Activated naive CD4-positive, alpha-beta T cell treated with anti-CD3 and anti-CD28 coated beads, Interleukin-2, amount 50 U/mL, for 72 hours (primary cell): ENCODE measurements at regions not wholly inside any gene's neighbourhood (a gene's known extent, or its start where the extent isn't known, plus 50 kb on each side); places are given as distances from the start of the nearest gene placed in this dataset.

Experiments used
- ATAC-seq, 2 donors: fragments of 150-1000 bp; cut with Tn5 transposase; 2 replicates each; pipeline ENCODE4 v1.10.0; 2021; ENCODE audit warnings: mild to moderate bottlenecking in 2 of 2, moderate library complexity in 2 of 2
- DNase-seq, 2 donors: peaks; one replicate each; pipeline ENCODE4 v3.0.0; 2021 to 2022; ENCODE audit warnings: low spot score in 2 of 2
- H3K27ac Mint-ChIP-seq, 2 donors: one replicate each; pipeline ENCODE4 v1.8.0; 2022; ENCODE audit warnings: mild to moderate bottlenecking in 2 of 2, mixed read lengths in 2 of 2
- H3K36me3 Mint-ChIP-seq, 2 donors: one replicate each; pipeline ENCODE4 v1.8.0; 2022; ENCODE audit warnings: mixed read lengths in 2 of 2
- H3K9me3 Mint-ChIP-seq, 2 donors: one replicate each; pipeline ENCODE4 v1.8.0; 2022; ENCODE audit warnings: mixed read lengths in 2 of 2

DNA sequence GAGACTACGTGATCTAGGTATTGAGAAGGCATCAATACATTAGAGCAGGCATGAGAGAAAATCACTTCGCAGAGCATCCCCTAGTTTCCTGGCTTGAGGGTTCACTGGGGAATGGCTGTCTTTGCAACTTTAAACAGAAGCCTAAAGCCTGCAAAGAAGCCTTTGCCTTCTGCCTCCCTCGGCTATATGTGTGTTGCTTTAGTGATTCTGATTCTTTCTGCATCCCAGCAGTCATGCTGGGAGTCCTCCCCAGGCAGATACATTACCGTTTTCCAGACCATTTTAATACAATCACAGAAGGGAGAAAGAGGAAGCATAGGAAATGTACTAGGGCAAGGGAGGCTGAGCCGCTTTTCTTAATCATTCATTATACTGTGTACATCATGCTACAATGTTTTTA lies 773.2 kb upstream of the LRRC4C start:
- DNase-seq (no peak), ATAC-seq (no peak)
- no peak overlapping the region for H3K27ac Mint-ChIP-seq
- peaks cover 10 to 13% of the 10 kb centered on the region in 2 donors for H3K9me3 Mint-ChIP-seq
- no peaks in the 10 kb centered on the region for H3K36me3 Mint-ChIP-seq

- DNase-seq (no peak), ATAC-seq (no peak)
- Mint-ChIP-seq H3K27ac (no peak overlapping the region), H3K36me3 (no peaks in the 10 kb centered on the region), H3K9me3 (peaks cover 13 to 14% of the 10 kb centered on the region in 2 donors)
Measured at GRCh38 chr11:42234451-42234951, 775.0 kb upstream of the LRRC4C start.

GRCh38 chr11:42237701-42238235 lies 778.3 kb upstream of the LRRC4C start:
- no peak for ATAC-seq
- H3K9me3 Mint-ChIP-seq, result peaks cover 4 to 14% of the 10 kb centered on the region in 2 donors

DNA sequence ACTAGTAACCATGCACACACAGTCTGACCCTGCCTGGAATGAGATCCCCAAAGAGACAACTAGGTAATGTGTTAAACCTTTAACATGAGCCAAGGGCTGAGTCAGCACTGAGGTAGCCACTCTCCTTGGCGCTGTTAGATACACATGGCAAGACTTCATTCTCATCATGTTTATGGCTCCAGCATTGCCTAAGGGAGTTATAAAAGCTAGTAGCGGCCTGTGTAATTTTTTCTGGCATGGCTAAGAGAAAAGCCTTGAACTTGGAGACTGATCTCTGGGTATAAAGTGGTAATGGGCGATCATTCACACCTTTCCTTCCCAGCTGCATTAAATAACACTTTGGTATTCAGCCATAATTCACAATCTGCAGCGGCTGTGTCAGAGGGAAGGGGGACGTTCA lies 779.7 kb upstream of the LRRC4C start:
- DNase-seq (no peak), ATAC-seq (no peak)
- Mint-ChIP-seq H3K9me3 (peaks cover 4 to 14% of the 10 kb centered on the region in 2 donors), H3K27ac (no peak overlapping the region), H3K36me3 (no peaks in the 10 kb centered on the region)

More at GRCh38 chr11:42237701-42238235, 778.3 kb upstream of the LRRC4C start:
- Mint-ChIP-seq H3K36me3 (no peaks in the 10 kb centered on the region), H3K27ac (no peak overlapping the region)
- no peak for DNase-seq

GRCh38 chr11:42243385-42243784 lies 783.9 kb upstream of the LRRC4C start:
- no peak overlapping the region for H3K27ac Mint-ChIP-seq
- peaks cover 4 to 9% of the 10 kb centered on the region in 2 donors for H3K9me3 Mint-ChIP-seq
- DNase-seq, result no peak
- no peaks in the 10 kb centered on the region for H3K36me3 Mint-ChIP-seq
- no peak for ATAC-seq

GRCh38 chr11:42244376-42244775 lies 784.9 kb upstream of the LRRC4C start:
- H3K27ac Mint-ChIP-seq, result no peak overlapping the region
- peaks cover 4% of the 10 kb centered on the region in 2 donors for H3K9me3 Mint-ChIP-seq
- no peak for DNase-seq
- no peaks in the 10 kb centered on the region for H3K36me3 Mint-ChIP-seq
- ATAC-seq, result no peak

DNA sequence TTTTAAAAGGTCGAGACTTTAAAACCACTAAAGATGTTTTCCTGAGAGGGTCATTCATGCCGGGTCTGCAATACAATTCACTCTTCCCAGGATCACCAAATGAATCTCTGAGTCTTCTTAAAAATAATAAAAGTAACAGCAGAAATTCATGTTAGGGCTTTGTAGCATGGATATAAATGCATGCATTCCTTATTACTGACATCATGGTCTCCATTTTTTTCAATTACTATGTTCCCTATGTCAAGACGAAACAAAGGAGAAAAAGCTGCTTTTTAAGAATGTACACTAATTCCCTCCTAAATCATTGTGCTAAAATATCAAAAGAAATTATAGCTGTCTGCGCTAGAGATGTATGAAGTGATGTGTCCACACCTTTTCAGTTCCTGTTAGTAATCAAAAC lies 789.9 kb upstream of the LRRC4C start:
- DNase-seq (no peak), ATAC-seq (no peak)
- Mint-ChIP-seq H3K27ac (no peak overlapping the region), H3K36me3 (no peaks in the 10 kb centered on the region), H3K9me3 (peaks cover 0 to 4% of the 10 kb centered on the region in 2 donors)

- no peaks in the 10 kb centered on the region for H3K36me3 Mint-ChIP-seq
- no peak overlapping the region for H3K27ac Mint-ChIP-seq
- ATAC-seq (no peak), DNase-seq (no peak)
- H3K9me3 Mint-ChIP-seq, result peaks cover 0 to 4% of the 10 kb centered on the region in 2 donors
Measured at GRCh38 chr11:42249956-42250355, 790.5 kb upstream of the LRRC4C start.

DNA sequence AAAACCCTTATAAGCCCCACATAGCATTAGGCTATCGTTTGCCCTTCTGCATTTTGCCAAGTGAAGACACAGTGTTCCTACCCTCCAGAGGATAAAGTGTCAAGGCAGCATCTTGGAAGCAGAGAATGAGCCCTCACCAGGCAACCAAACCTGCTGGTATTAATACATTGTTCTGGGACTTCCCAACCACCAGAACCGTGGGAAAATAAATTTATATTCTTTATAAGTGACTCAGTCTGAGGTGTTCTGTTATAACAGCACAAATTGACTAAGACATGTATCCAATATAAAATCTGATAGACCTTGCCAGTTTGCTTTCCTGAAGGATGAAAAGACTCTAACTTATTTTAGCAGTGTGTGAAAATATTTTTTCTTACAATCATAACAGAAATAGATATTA lies 792.5 kb upstream of the LRRC4C start:
- H3K36me3 Mint-ChIP-seq, result no peaks in the 10 kb centered on the region
- ATAC-seq, result no peak
- peaks cover 4 to 9% of the 10 kb centered on the region in 2 donors for H3K9me3 Mint-ChIP-seq
- no peak for DNase-seq
- no peak overlapping the region for H3K27ac Mint-ChIP-seq

- DNase-seq, result no peak
- no peak for ATAC-seq
- H3K9me3 Mint-ChIP-seq, result peaks cover 8 to 12% of the 10 kb centered on the region in 2 donors
- H3K27ac Mint-ChIP-seq, result no peak overlapping the region
- H3K36me3 Mint-ChIP-seq, result no peaks in the 10 kb centered on the region
Measured at GRCh38 chr11:42253156-42253555, 793.7 kb upstream of the LRRC4C start.

DNA sequence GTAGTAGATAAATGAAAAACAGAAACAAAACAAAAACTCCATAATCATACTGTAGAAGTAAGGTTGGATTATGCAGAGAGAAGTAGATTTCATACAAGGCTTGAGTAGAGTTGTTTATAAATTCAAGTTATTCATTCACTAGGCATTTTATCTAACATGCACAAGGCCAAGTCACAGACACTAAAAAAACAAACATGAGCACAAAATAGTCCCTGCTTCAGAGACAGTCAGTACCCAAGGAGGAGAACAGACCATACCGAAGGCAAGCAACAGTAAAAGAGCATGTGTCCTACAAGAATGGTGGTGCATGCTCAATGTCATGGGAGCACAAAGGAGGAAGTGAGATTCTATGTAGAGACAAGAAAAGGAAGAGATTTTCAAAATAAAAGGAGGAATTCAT lies 796.5 kb upstream of the LRRC4C start:
- H3K9me3 Mint-ChIP-seq, result peaks cover 13 to 25% of the 10 kb centered on the region in 2 donors
- H3K27ac Mint-ChIP-seq, result no peak overlapping the region
- ATAC-seq, result no peak
- no peaks in the 10 kb centered on the region for H3K36me3 Mint-ChIP-seq
- DNase-seq, result no peak

DNA sequence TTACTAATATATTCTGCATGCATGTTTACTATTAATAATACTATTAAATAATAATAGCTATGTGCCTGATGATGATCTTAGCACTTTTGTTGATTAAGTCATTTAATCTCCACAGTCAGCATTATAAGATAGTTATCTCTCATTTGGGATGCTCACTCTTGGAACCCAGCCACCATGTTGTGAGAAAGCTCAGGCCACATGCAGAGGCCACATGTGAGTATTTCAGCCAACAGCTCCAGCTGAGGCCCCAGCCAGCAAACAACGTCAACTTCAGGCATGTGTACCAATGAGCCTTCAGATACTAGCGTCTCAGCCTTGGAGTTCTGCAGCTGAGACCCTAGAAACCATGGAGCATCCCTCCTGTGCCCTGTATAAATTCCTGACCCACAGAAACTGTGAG lies 798.1 kb upstream of the LRRC4C start:
- H3K27ac Mint-ChIP-seq, result no peak overlapping the region
- DNase-seq, result no peak

DNA sequence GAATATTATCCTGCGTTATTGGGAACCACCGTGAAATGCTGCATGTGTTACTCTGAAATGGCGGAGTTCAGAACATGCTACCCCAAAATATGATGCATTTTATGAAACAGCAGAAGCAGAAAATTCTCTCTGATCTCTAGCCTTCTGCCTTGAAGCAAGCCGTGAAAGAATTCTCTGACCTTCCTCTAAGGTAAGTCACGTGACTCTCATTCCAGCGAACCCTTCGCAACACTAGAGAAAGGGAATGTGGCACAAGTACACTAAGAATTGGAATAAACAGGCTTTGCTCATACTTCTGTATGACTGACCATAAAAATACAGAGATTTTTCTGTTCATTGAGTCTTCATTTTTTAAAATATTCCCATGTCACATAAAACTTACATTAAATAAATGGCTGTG lies 805.6 kb upstream of the LRRC4C start:
- Mint-ChIP-seq H3K36me3 (no peaks in the 10 kb centered on the region), H3K9me3 (peaks cover 4 to 6% of the 10 kb centered on the region in 2 donors), H3K27ac (no peak overlapping the region)
- ATAC-seq (no peak), DNase-seq (no peak)

More for the DNA sequence above, 798.1 kb upstream of the LRRC4C start:
- ATAC-seq, result no peak
- Mint-ChIP-seq H3K36me3 (no peaks in the 10 kb centered on the region), H3K9me3 (peaks cover 13 to 25% of the 10 kb centered on the region in 2 donors)

GRCh38 chr11:42271306-42271705 lies 811.9 kb upstream of the LRRC4C start:
- peaks cover 0 to 14% of the 10 kb centered on the region in 2 donors for H3K36me3 Mint-ChIP-seq
- H3K9me3 Mint-ChIP-seq, result peaks cover 11 to 18% of the 10 kb centered on the region in 2 donors
- DNase-seq (no peak), ATAC-seq (no peak)
- H3K27ac Mint-ChIP-seq, result no peak overlapping the region

DNA sequence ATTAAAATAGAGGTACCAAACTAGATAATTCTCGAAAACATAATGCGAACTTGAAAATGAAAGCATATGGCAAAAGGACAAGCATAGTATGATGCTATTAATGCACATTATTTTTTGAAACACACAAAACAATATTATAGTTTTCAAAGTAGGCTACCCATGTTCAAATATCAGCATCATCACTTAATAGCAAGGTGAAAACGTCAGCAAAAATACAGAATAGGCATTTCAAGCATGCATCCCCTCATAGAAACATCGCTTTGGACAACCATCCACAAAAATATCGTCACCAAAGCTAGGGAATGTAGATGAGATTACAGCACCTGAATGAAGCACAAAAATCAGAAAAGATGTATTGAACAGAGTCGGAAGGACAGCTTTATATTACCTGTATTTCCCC lies 814.5 kb upstream of the LRRC4C start:
- Mint-ChIP-seq H3K36me3 (peaks cover 0 to 14% of the 10 kb centered on the region in 2 donors), H3K27ac (no peak overlapping the region), H3K9me3 (peaks cover 18 to 21% of the 10 kb centered on the region in 2 donors)
- ATAC-seq (no peak), DNase-seq (no peak)

DNA sequence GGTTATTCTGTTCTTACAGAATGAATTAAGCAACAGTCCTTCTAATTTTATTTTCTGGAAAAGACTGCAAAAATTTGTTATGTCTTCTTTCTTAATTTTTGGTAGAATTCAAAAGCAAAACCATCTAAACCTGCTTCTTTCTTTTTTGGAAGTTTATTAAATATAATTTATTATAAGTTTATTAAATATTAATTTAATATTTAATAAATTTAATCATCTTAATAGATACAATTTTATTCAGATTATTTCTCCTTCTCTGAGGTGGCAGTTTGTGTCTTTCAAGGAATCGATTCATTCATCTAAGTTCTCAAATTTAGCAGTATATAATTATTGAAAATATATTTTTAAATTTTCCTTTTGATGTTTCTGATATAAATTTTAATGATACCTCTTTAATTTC lies 837.5 kb upstream of the LRRC4C start:
- Mint-ChIP-seq H3K9me3 (peaks cover 14 to 32% of the 10 kb centered on the region in 2 donors), H3K36me3 (no peaks in the 10 kb centered on the region), H3K27ac (no peak overlapping the region)
- DNase-seq (no peak), ATAC-seq (no peak)

DNA sequence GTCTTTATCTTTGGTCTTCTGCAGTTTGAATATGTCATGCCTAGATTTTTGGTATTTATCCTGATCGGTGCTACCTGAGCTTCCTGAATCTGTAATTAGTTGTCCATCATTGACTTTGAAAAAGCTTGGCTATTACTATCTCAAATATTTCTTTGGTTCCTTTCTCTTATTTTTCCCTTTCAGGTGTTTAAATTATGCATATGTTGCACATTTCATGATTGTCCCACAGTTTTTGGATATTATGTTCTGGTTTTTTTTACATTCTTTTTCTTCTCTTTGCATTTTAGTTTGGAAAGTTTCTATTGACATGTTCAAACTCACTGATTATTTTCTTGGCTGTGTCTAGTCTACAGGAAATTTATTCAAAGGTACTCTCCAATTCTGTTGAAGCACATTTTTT lies 840.3 kb upstream of the LRRC4C start:
- Mint-ChIP-seq H3K9me3 (peaks cover 13 to 21% of the 10 kb centered on the region in 2 donors), H3K27ac (no peak overlapping the region), H3K36me3 (no peaks in the 10 kb centered on the region)
- DNase-seq, result no peak
- no peak for ATAC-seq

GRCh38 chr11:42301777-42302176 lies 842.3 kb upstream of the LRRC4C start:
- Mint-ChIP-seq H3K36me3 (no peaks in the 10 kb centered on the region), H3K27ac (no peak overlapping the region), H3K9me3 (peaks cover 9 to 16% of the 10 kb centered on the region in 2 donors)
- ATAC-seq (no peak), DNase-seq (no peak)
